IMR-90 (cell line): ENCODE measurements at regions not wholly inside any gene's neighbourhood (a gene's known extent, or its start where the extent isn't known, plus 50 kb on each side); places are given as distances from the start of the nearest gene placed in this dataset.

Source experiments
- ATAC-seq: fragments of 200-7000 bp; cut with Tn5 transposase; 2 replicates; pipeline ENCODE4 v1.9.1; 2020; ENCODE audit warnings: low read depth, mild to moderate bottlenecking, moderate library complexity
- BruUV-seq: library from RNA; stranded (reverse); fragments of 400-500 nt; replicated peaks from 2 replicates; lab custom pipeline; 2021; lab: Mats Ljungman, UMichigan
- CTCF ChIA-PET: fragments of 300-600 bp; formaldehyde crosslinking; extraction: SDS; loops from one replicate; lab custom pipeline; 2021; ENCODE audit warnings: antibody characterized with exemption; lab: Yijun Ruan, JAX
- POLR2A ChIA-PET: fragments of 300-600 bp; sonication (Branson Sonifier 250); formaldehyde crosslinking; loops from one replicate; lab custom pipeline; 2022; ENCODE audit warnings: antibody characterized with exemption; ENCODE audit not compliant: unreplicated experiment; lab: Charles Lee
- DNase-seq: peaks from one replicate; pipeline ENCODE4 v3.0.0; 2013
- H2AFZ ChIP-seq: replicated peaks from 2 replicates; pipeline ENCODE3; 2013; ENCODE audit warnings: low read length, mild to moderate bottlenecking; ENCODE audit not compliant: poor library complexity
- H2AK5ac ChIP-seq: 2 replicates; pipeline ENCODE4 v1.6.1; 2013; ENCODE audit warnings: low read depth, low read length, inconsistent platforms
- H2AK9ac ChIP-seq: replicated peaks from 2 replicates; pipeline ENCODE3; 2013; ENCODE audit warnings: mild to moderate bottlenecking, low read depth, low read length, moderate library complexity; ENCODE audit not compliant: poor library complexity
- H2BK120ac ChIP-seq: 2 replicates; pipeline ENCODE4 v1.6.1; 2013; ENCODE audit warnings: low read depth, low read length, inconsistent platforms
- H2BK15ac ChIP-seq: 3 replicates; pipeline ENCODE4 v1.6.1; 2013; ENCODE audit warnings: low read depth, low read length, inconsistent platforms
- H2BK20ac ChIP-seq: 2 replicates; pipeline ENCODE4 v1.6.1; 2013; ENCODE audit warnings: low read depth, mild to moderate bottlenecking, inconsistent platforms, low read length, moderate library complexity
- H2BK5ac ChIP-seq: 2 replicates; pipeline ENCODE4 v1.6.1; 2013; ENCODE audit warnings: mild to moderate bottlenecking, low read depth, low read length, inconsistent platforms; ENCODE audit not compliant: poor library complexity, severe bottlenecking
- H3K14ac ChIP-seq: replicated peaks from 2 replicates; pipeline ENCODE4 v1.6.1; 2013; ENCODE audit warnings: low read depth, low read length, inconsistent platforms
- H3K18ac ChIP-seq: 2 replicates; pipeline ENCODE4 v1.6.1; 2013; ENCODE audit warnings: low read depth, low read length, control low read depth
- H3K23ac ChIP-seq: 2 replicates; pipeline ENCODE4 v1.6.1; 2013; ENCODE audit warnings: low read depth, low read length, inconsistent platforms
- H3K27ac ChIP-seq: 2 replicates; pipeline ENCODE4 v1.5.1; 2013; ENCODE audit warnings: mild to moderate bottlenecking, control low read depth, low read length; ENCODE audit not compliant: insufficient read depth
- H3K27me3 ChIP-seq: 2 replicates; pipeline ENCODE4 v1.6.1; 2013; ENCODE audit warnings: low read length; ENCODE audit not compliant: control insufficient read depth, insufficient read depth
- H3K36me3 ChIP-seq: 2 replicates; pipeline ENCODE4 v1.6.1; 2013; ENCODE audit warnings: low read length, mixed read lengths; ENCODE audit not compliant: control insufficient read depth, insufficient read depth
- H3K4ac ChIP-seq: 2 replicates; pipeline ENCODE4 v1.6.1; 2013; ENCODE audit warnings: low read depth, low read length, inconsistent platforms
- H3K4me1 ChIP-seq: 2 replicates; pipeline ENCODE4 v1.6.1; 2013; ENCODE audit warnings: low read length, mixed read lengths; ENCODE audit not compliant: control insufficient read depth, insufficient read depth
- H3K4me2 ChIP-seq: 2 replicates; pipeline ENCODE4 v1.6.1; 2013; ENCODE audit warnings: low read depth, mild to moderate bottlenecking, control low read depth, low read length, moderate library complexity
- H3K4me3 ChIP-seq: 2 replicates; pipeline ENCODE4 v1.5.1; 2013; ENCODE audit warnings: low read depth, mild to moderate bottlenecking, control low read depth, low read length, moderate library complexity; ENCODE audit not compliant: insufficient read depth
- H3K56ac ChIP-seq: 2 replicates; pipeline ENCODE4 v1.6.1; 2013; ENCODE audit warnings: low read length, inconsistent platforms; ENCODE audit not compliant: insufficient read depth; ENCODE audit errors: extremely low read depth
- H3K79me1 ChIP-seq, 2 experiments: 2 replicates each; pipeline ENCODE4 v1.6.1; 2013; ENCODE audit warnings: low read length in 2 of 2, inconsistent platforms in 1 of 2, low read depth in 1 of 2
- H3K9ac ChIP-seq: 2 replicates; pipeline ENCODE4 v1.6.1; 2013; ENCODE audit warnings: low read depth, low read length, control low read depth
- H3K9me1 ChIP-seq: 2 replicates; pipeline ENCODE4 v1.6.1; 2013; ENCODE audit warnings: low read length, inconsistent platforms; ENCODE audit not compliant: insufficient read depth
- H3K9me3 ChIP-seq: 2 replicates; pipeline ENCODE4 v1.6.1; 2013; ENCODE audit warnings: low read length; ENCODE audit not compliant: control insufficient read depth, insufficient read depth
- H4K20me1 ChIP-seq: 2 replicates; pipeline ENCODE4 v1.6.1; 2013; ENCODE audit warnings: low read length, inconsistent platforms; ENCODE audit not compliant: insufficient read depth
- H4K5ac ChIP-seq: 2 replicates; pipeline ENCODE4 v1.6.1; 2013; ENCODE audit warnings: mild to moderate bottlenecking, low read depth, low read length, control low read depth
- H4K8ac ChIP-seq, 2 experiments: 2 replicates each; pipeline ENCODE4 v1.6.1; 2013; ENCODE audit warnings: low read depth in 2 of 2, low read length in 2 of 2, control low read depth in 1 of 2, inconsistent platforms in 1 of 2
- H4K91ac ChIP-seq: 2 replicates; pipeline ENCODE4 v1.6.1; 2013; ENCODE audit warnings: low read depth, low read length, inconsistent platforms; ENCODE audit not compliant: insufficient read depth
- BHLHE40 ChIP-seq: fragments of 150-350 bp; IDR thresholded peaks from 2 replicates; pipeline ENCODE4 v1.6.1; 2016; ENCODE audit warnings: mild to moderate bottlenecking, low read depth, low read length
- MAFK ChIP-seq: IDR thresholded peaks from 2 replicates; pipeline ENCODE4 v1.6.1; 2012; ENCODE audit warnings: low read depth, low read length, improper control_type of control experiment
- MAZ ChIP-seq: IDR thresholded peaks from 2 replicates; pipeline ENCODE4 v1.6.1; 2012; ENCODE audit warnings: low read depth, mild to moderate bottlenecking, low read length, improper control_type of control experiment, moderate library complexity, borderline replicate concordance
- MXI1 ChIP-seq: IDR thresholded peaks from 2 replicates; pipeline ENCODE4 v1.6.1; 2012; ENCODE audit warnings: low read depth, mild to moderate bottlenecking, low read length, moderate library complexity, borderline replicate concordance
- NFE2L2 ChIP-seq: fragments of 150-350 bp; IDR thresholded peaks from 2 replicates; pipeline ENCODE4 v1.6.1; 2016; ENCODE audit warnings: low read depth, mild to moderate bottlenecking, low read length
- POLR2A ChIP-seq: IDR thresholded peaks from 2 replicates; pipeline ENCODE4 v1.6.1; 2012; ENCODE audit warnings: mild to moderate bottlenecking, low read depth, low read length
- RAD21 ChIP-seq: IDR thresholded peaks from 2 replicates; pipeline ENCODE4 v1.6.1; 2012; ENCODE audit warnings: low read length, improper control_type of control experiment
- RCOR1 ChIP-seq: IDR thresholded peaks from 2 replicates; pipeline ENCODE4 v1.6.1; 2012; ENCODE audit warnings: mild to moderate bottlenecking, low read length, improper control_type of control experiment; ENCODE audit not compliant: insufficient replicate concordance
- RFX5 ChIP-seq: IDR thresholded peaks from 2 replicates; pipeline ENCODE4 v1.8.0; 2012; ENCODE audit warnings: low read depth, mild to moderate bottlenecking, low read length, moderate library complexity
- WGBS, 2 experiments: methylation state at CpG; one replicate each; pipeline versions ENCODE4 v1.1.5 to v1.1.7; 2013; ENCODE audit warnings: missing lambda C conversion rate in 2 of 2; ENCODE audit not compliant: insufficient read length in 1 of 2; ENCODE audit errors: extremely low coverage in 2 of 2; 5-methylcytosine and 5-hydroxymethylcytosine counted together
- dilution Hi-C: fragments of 300-500 bp; cut with HindIII; formaldehyde crosslinking; loops from one replicate; pipeline ENCODE4 v1.14.3; 2018; ENCODE audit warnings: low sequenced_read_pairs; ENCODE audit not compliant: unreplicated experiment
- in situ Hi-C: fragments of 300-500 bp; cut with MboI; formaldehyde crosslinking; loops from 3 replicates; pipeline ENCODE4 v1.14.3; 2019; ENCODE audit warnings: low sequenced_read_pairs, inconsistent platforms, mixed read lengths
- intact Hi-C: fragments of 100-400 bp; cut with micrococcal nuclease; formaldehyde crosslinking; loops from 2 replicates; pipeline ENCODE4 v1.10.0; 2022
- TF ChIP-seq, protein P1 (sequence below): conservative IDR thresholded peaks from 2 replicates; pipeline ENCODE4 v1.5.1; 2012; ENCODE audit warnings: mild to moderate bottlenecking, low read depth, low read length, improper control_type of control experiment
- TF ChIP-seq, protein P2 (sequence below): fragments of 150-350 bp; IDR thresholded peaks from 2 replicates; pipeline ENCODE4 v1.6.1; 2016; ENCODE audit warnings: low read depth, mild to moderate bottlenecking, low read length, moderate library complexity, borderline replicate concordance
- TF ChIP-seq, protein P3 (sequence below): fragments of 150-350 bp; IDR thresholded peaks from 2 replicates; pipeline ENCODE4 v1.6.1; 2017; ENCODE audit warnings: mild to moderate bottlenecking, antibody characterized with exemption, low read length, low read depth

DNA sequence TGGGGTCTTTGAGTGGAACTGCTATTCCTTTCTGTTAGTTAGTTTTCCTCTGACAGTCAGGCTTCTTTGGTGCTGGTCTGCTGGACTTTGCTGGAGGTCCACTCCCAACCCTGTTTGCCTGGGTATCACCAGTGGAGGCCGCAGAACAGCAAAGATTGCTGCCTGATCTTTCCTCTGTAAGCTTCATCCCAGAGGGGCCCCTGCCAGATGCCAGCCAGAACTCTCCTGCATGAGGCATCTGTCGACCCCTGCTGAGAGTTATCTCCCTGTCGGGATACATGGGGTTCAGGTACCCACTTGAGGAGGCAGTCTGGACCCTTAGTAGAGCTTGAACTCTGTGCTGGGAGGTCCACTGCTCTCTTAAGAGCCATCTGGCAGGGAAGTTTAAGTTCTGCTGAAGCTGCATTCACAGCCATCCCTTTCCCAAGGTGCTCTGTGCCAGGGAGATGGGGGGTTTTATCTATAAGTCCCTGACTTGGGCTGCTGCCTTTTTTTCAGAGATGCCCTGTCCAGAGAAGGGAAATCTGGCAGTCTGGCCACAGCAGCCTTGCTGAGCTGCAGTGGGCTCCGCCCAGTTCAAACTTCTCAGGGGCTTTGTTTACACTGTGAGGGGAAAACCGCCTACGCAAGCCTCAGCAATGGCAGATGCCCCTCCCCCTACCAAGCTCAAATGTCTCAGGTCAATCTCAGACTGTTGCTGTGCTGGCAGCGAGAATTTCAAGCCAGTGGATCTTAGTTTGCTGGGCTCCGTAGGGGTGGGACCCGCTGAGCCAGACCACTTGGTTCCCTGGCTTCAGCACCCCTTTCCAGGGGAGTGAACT is 89.7 kb upstream of the CDK6 start (continued):
- TF ChIP-seq MAFK (no peak), POLR2A (no peak), RCOR1 (no peak)

DNA sequence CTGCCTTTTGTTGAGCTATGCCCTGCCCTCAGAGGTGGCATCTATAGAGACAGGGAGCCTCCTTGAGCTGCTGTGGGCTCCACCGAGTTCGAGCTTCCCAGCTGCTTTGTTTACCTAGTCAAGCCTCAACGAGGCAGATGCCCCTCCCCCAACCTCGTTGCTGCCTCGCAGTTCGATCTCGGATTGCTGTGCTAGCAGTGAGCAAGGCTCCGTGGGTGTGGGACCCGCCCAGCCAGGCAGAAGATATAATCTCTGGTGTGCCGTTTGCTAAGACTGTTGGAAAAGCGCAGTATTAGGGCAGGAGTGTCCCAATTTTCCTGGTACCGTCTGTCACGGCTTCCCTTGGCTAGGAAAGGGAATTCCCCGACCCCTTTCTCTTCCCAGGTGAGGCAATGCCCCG is 88.4 kb upstream of the CDK6 start:
- in situ Hi-C loops: no loop called here
- Histone ChIP-seq H4K91ac (no peak overlapping the region), H2BK15ac (no peak overlapping the region), H3K9me1 (peaks cover 8% of the 10 kb centered on the region; the same call in 1 of the 2 replicates), H3K4me1 (peaks cover 10% of the 10 kb centered on the region; the same call in 1 of the 2 replicates), H3K23ac (no peak overlapping the region), H4K20me1 (no peaks in the 10 kb centered on the region), H3K27ac (no peak overlapping the region), H3K79me1 (no peaks in the 10 kb centered on the region), H2BK120ac (no peak overlapping the region), H2AFZ (no peak overlapping the region), H3K4me2 (no peak overlapping the region), H3K4me3 (no peak overlapping the region), H3K4ac (no peak overlapping the region), H2AK5ac (no peak overlapping the region), H2BK20ac (no peak overlapping the region), H3K36me3 (no peaks in the 10 kb centered on the region), H3K14ac (no peak overlapping the region), H4K5ac (no peak overlapping the region), H3K27me3 (no peaks in the 10 kb centered on the region), H2BK5ac (no peak overlapping the region), H3K18ac (no peak overlapping the region), H3K9me3 (peaks cover 3% of the 10 kb centered on the region), H2AK9ac (no peak overlapping the region), H3K9ac (no peak overlapping the region), H4K8ac (no peak overlapping the region), H3K56ac (no peak overlapping the region)
- ChIA-PET POLR2A (no interaction called here), CTCF (no interaction called here)
- dilution Hi-C loops: no loop called here
- intact Hi-C loops: no loop called here
- ATAC-seq (no peak), DNase-seq (no peak)
- 100% methylated on average over 3 of the region's 15 CpGs; no CpG with 5 or more reads in 1 of the 2 experiments for WGBS, 2 experiments
- no TSS peak for BruUV-seq
- TF ChIP-seq RAD21: no peak
- TF ChIP-seq, protein P1, sequence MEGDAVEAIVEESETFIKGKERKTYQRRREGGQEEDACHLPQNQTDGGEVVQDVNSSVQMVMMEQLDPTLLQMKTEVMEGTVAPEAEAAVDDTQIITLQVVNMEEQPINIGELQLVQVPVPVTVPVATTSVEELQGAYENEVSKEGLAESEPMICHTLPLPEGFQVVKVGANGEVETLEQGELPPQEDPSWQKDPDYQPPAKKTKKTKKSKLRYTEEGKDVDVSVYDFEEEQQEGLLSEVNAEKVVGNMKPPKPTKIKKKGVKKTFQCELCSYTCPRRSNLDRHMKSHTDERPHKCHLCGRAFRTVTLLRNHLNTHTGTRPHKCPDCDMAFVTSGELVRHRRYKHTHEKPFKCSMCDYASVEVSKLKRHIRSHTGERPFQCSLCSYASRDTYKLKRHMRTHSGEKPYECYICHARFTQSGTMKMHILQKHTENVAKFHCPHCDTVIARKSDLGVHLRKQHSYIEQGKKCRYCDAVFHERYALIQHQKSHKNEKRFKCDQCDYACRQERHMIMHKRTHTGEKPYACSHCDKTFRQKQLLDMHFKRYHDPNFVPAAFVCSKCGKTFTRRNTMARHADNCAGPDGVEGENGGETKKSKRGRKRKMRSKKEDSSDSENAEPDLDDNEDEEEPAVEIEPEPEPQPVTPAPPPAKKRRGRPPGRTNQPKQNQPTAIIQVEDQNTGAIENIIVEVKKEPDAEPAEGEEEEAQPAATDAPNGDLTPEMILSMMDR: no peak
- no peak for TF ChIP-seq MAZ
- TF ChIP-seq BHLHE40: no peak
- TF ChIP-seq MXI1: no peak
- no peak for TF ChIP-seq NFE2L2
- TF ChIP-seq, protein P2, sequence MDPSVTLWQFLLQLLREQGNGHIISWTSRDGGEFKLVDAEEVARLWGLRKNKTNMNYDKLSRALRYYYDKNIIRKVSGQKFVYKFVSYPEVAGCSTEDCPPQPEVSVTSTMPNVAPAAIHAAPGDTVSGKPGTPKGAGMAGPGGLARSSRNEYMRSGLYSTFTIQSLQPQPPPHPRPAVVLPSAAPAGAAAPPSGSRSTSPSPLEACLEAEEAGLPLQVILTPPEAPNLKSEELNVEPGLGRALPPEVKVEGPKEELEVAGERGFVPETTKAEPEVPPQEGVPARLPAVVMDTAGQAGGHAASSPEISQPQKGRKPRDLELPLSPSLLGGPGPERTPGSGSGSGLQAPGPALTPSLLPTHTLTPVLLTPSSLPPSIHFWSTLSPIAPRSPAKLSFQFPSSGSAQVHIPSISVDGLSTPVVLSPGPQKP: no peak
- TF ChIP-seq RCOR1: no peak
- no peak for TF ChIP-seq POLR2A
- TF ChIP-seq RFX5: no peak
- TF ChIP-seq, protein P3, sequence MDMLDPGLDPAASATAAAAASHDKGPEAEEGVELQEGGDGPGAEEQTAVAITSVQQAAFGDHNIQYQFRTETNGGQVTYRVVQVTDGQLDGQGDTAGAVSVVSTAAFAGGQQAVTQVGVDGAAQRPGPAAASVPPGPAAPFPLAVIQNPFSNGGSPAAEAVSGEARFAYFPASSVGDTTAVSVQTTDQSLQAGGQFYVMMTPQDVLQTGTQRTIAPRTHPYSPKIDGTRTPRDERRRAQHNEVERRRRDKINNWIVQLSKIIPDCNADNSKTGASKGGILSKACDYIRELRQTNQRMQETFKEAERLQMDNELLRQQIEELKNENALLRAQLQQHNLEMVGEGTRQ: no peak
